AG10803 (cell line): ENCODE measurements at regions not wholly inside any gene's neighbourhood (a gene's known extent, or its start where the extent isn't known, plus 50 kb on each side); places are given as distances from the start of the nearest gene placed in this dataset.
"Not testable (repeated sequence)": the region's sequence is repeated elsewhere in the genome, so short reads cannot be mapped to it uniquely, and the experiment has no call there.

Experiments used
- DNase-seq: peaks from one replicate; pipeline ENCODE4 v3.0.0; 2010; ENCODE audit warnings: low read depth
- H3K4me3 ChIP-seq: 2 replicates; pipeline ENCODE4 v1.5.1; 2011; ENCODE audit warnings: mild to moderate bottlenecking, low read length, control low read depth
- CTCF ChIP-seq: conservative IDR thresholded peaks from 2 replicates; pipeline ENCODE4 v1.5.1; 2011; ENCODE audit warnings: mild to moderate bottlenecking, low read length, control low read depth, inconsistent platforms

- H3K4me3 ChIP-seq = no peak overlapping the region
- no peak for DNase-seq
- TF ChIP-seq CTCF = no peak
Measured at GRCh38 chr13:59398661-59399060, 765.1 kb downstream of the DIAPH3 start.

- no peak for DNase-seq
- H3K4me3 ChIP-seq = no peak overlapping the region
- TF ChIP-seq CTCF = no peak
Measured at GRCh38 chr13:59399513-59399912, 764.2 kb downstream of the DIAPH3 start.

GRCh38 chr13:59404331-59404730 lies 759.4 kb downstream of the DIAPH3 start:
- no peak for DNase-seq
- H3K4me3 ChIP-seq = no peak overlapping the region
- no peak for TF ChIP-seq CTCF

- not testable (repeated sequence) for DNase-seq, H3K4me3 ChIP-seq
Measured at GRCh38 chr13:59407251-59407650, 756.5 kb downstream of the DIAPH3 start.

GRCh38 chr13:59408738-59409137 lies 755.0 kb downstream of the DIAPH3 start:
- H3K4me3 ChIP-seq = no peak overlapping the region
- no peak for DNase-seq
- no peak for TF ChIP-seq CTCF

- no peak overlapping the region for H3K4me3 ChIP-seq
- TF ChIP-seq CTCF = no peak
- peak; percentile 30 for DNase-seq
Measured at GRCh38 chr13:59409211-59409610, 754.5 kb downstream of the DIAPH3 start.

GRCh38 chr13:59409634-59410200 lies 754.0 kb downstream of the DIAPH3 start:
- H3K4me3 ChIP-seq = no peak overlapping the region
- DNase-seq = no peak
- no peak for TF ChIP-seq CTCF

GRCh38 chr13:59413126-59413525 lies 750.6 kb downstream of the DIAPH3 start:
- DNase-seq = no peak
- no peak overlapping the region for H3K4me3 ChIP-seq
- TF ChIP-seq CTCF = no peak
